RPMI8226 (cell line): ENCODE measurements at regions not wholly inside any gene's neighbourhood (a gene's known extent, or its start where the extent isn't known, plus 50 kb on each side); places are given as distances from the start of the nearest gene placed in this dataset.
"Not testable (repeated sequence)": the region's sequence is repeated elsewhere in the genome, so short reads cannot be mapped to it uniquely, and the experiment has no call there.

ENCODE experiments used
- DNase-seq: peaks from one replicate; pipeline ENCODE4 v3.0.0-alpha.2; 2015

DNA sequence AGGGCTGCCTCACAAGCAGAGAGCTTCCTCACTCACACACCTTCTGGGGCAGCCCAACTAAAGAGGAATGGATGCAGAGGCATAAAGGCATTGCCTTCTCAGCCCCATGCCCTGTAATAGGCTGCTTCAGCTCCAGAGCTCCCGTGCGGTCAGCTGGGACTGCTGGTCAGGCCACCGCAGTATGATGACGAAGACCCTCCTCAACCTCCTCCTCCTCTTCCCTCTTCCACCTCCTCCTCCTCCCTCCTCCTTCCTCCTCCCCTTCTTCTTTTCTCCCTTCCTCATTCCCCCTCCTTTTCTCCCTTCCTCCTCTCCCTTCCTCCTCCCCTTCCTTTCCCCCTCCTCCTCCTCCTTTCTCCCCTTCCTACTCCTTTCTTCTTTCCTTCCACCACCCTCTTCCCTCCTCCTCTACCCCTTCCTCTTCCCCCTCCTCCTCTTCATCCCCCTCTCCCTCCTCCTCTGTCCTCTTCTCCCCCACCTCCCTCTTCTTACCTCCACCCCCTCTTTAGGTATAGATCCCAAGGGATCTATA is 465.3 kb upstream of the CDH4 start:
- DNase-seq = no peak

DNA sequence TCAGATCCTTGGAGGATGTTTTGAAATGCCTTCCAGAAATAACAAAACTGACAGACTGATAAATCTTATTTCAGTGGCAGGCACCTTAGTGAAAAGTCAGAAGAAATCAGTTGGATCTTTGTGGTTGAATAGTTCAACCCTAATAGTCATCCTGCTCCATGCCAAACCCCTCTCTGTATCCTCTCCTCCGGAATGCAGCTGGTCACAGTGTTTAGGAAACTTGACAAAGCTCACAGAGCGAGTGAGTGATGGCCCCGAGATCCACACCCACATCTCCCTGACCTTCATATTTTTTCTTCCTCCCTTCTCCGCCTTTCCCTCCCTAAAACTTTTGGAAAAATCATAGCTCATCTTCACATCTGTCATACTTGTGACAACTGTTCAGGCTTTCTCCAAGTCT is 464.8 kb upstream of the CDH4 start:
- DNase-seq = no peak

- no peak for DNase-seq
These were observed 464.0 kb upstream of the CDH4 start for GRCh38 chr20:60788070-60788469.

DNA sequence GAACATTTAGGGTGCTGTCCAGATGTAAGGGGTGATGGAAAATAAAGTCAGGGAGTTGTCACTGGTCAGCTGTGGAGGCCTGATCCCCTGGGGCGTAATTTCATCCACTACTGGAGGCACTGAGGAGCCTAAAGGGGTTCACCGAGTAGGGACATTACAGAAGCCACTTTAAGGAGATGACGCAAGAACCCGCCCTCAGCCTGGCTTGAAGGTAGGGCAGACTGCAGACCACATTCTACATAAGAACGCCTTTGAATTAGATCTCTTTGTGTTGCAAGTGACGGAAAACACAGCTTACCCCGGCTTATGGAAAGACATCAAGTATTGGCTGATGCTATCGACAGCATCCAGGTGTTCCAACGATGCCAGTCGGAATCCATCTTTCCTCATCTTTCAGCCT is 462.7 kb upstream of the CDH4 start:
- no peak for DNase-seq

DNA sequence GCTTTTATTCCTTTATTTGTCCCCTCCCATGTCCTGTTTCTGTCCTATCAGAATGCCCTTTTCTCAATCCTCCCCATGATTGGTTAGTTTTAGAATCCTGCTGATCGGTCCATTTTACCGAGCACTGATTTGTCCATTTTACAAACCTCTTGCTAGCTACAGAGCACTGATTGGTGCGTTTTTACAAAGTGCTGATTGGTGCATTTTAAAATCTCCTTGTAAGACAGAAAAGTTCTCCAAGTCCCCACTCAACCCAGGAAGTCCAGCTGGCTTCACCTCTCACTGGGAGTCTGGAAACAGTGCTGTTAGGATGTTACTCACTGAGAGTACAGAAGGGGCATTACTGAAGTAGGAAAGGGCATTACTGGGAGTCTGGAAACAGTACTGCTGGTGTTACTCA is 461.7 kb upstream of the CDH4 start:
- DNase-seq = not testable (repeated sequence)

DNA sequence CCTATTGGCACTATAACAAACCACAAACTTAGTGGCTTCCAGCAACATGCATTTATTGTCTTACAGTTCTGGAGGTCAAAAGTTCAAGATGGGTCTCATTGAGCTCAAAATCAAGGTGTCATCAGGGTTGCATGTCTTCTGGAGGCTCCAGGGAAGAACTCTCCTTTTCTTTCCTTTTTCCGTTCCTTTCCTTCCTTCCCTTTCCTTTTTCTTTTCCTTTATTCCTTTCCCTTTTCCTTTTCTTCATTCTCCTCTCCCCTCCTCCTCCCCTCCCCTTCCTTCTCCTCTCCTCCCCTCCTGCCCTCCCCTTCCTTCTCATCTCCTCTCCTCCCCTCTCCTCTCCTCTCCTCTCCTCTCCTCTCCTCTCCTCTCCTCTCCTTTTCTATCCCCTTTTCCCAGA is 460.2 kb upstream of the CDH4 start:
- DNase-seq = no peak

GRCh38 chr20:60792941-60793340 is 459.1 kb upstream of the CDH4 start:
- no peak for DNase-seq

DNA sequence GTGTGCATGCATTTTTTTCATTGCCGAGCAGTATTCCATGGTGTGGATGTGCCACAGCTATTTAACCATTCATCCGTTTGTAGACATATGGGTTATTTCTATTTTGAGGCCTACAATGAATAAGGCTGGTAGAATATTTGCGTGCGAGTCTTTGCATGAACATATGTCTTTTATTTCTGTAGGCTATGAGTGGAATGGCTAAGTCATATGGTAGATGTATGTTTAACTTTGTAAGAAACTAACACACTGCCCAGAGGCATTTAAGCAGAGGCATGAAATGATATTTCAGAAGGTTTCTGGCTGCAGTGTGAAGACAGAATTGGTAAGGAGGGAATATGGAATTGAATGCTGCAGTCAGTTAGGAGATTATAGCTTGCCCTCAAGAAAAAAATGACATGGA is 457.4 kb upstream of the CDH4 start:
- no peak for DNase-seq

DNA sequence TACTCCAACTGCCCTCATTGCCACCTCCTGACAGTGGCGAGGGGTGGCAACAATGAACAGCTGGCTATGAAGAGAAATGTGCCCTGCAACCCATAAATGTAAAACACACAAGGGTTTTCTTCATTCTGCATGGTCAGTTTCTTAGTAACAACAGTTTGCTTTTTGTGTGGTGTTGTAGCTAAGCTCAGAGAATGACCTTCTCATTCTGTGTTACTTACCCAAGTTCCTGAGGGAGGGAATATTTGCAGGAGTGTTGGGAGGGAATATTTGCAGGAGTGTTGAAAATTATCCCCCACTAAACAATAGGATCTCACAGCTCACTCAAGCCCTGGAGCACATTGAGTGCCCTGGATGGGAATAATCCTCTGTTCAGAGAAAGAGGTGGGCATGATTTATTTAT is 456.4 kb upstream of the CDH4 start:
- no peak for DNase-seq

GRCh38 chr20:60800185-60800584 is 451.9 kb upstream of the CDH4 start:
- no peak for DNase-seq

DNA sequence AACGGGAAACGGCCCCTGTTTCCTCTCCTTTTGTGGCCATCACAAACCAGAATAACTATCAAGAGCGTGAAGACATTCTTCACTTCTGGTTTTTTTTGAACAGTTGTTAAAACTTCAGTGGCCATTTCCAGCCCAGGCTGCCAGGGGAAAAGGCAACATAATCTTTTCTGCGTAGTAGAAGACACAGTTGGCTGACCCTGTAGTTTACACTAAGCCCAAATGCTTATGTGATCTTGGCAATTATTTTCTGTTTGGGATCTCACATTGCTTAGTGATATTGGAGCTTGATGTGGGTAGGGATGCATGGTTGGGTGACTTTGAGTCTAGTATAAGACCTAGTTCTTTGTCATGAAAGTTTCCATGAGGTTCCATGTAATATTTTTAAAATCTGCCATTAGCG is 449.4 kb upstream of the CDH4 start:
- no peak for DNase-seq

GRCh38 chr20:60803335-60804055 is 448.6 kb upstream of the CDH4 start:
- no peak for DNase-seq

GRCh38 chr20:60804240-60804917 is 447.7 kb upstream of the CDH4 start:
- no peak for DNase-seq

DNA sequence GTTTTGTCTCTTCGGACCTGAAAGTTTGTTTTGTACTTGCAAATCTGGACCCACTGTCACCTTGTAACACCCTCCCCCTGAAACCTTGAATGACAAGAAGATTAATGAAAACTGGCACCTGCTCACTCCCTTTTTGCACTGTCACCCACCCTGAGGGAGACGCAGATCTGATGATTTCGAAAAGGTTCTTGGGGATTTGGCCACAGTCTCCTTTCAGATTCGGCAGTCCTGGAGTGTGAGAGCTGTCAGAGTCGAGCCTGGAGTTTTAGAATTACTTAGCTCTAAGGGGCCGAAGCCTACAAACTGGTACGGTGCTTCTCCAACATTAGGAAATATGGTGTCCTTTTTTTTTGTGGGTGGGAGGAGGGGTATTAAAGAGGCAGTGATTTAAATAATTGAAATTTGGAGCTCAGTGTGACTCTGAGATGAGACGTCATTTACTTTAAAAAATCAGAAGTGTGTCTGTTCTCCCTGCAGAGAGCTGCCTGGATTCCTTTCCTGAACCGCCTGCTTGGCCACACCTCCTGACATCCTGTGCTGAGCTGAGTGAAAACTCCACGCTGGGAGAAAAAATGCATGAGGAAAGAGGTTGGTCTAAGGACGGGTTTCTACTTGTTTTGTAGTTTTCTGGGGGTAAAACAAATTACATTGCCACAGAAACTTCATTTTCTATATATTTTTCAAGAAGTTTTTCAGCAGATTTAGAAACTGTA is 447.0 kb upstream of the CDH4 start:
- no peak for DNase-seq

- DNase-seq = no peak
These were observed 445.7 kb upstream of the CDH4 start for GRCh38 chr20:60806354-60806753.

- no peak for DNase-seq
These were observed 445.2 kb upstream of the CDH4 start for GRCh38 chr20:60806824-60807223.

DNA sequence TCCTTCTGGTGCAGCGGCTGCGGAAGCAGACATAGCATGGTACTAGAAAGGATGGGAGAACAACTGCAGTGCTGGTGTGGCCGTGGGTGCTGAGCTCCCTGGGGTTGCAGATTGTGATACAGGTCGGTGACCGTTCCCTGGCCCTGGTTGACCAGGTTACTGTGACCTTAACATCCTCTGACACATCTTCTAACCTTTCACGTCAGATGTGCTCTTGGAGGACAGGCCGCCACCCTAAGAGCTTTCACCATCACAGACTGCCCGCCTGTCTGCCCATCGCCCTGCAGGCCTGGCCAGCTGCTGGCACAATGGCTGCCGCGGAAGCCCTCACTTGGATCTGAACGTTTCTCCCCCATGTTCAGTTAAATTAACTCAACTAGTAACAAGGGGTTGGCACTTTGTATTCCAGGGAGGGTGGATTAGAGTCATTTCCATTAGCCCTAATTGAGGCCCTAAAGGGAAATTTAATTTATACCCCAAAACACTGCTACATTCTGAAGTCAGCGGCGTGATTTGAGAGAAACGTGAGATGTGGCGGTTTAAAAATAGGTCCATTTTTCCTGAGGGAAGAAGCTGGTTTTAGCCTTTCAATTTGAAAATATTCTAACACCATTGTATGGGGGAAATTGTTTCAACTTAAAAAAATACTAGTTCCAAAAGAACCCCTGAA is 443.9 kb upstream of the CDH4 start:
- no peak for DNase-seq

DNA sequence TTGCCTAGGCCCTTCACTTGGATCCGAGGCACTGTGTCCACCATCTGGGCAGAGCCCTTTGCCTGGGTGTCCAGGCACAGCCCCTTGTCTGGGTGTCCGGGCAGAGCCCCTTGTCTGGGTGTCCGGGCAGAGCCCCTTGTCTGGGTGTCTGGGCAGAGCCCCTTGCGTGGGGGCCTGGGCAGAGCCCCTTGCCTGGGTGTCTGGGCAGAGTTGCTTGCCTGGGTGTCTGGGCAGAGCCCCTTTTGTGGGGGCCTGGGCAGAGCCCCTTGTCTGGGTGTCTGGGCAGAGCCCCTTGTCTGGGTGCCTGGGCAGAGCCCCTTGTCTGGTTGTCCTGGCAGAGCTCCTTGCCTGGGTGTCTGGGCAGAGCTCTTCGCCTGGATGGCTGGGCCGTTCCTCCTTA is 443.4 kb upstream of the CDH4 start:
- no peak for DNase-seq

DNA sequence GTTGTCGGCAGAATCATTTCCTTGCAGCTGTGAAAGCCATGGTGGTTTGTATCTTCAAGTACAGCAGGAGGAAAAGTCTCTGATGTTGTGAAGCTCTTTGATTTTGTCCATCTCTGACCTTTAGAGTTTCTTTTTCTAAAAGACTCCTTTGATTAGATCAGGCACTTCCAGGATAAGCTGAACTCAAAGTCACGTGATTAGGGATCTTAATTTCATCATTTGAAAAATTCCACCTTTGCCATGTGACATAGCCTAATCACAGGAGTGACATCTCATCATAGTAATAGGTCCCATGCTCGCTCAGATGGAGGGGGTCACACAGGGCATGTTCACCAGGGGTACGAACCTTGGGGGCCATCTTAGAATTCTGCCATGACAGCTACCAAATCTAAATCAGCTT is 441.5 kb upstream of the CDH4 start:
- no peak for DNase-seq

GRCh38 chr20:60812561-60812960 is 439.5 kb upstream of the CDH4 start:
- DNase-seq = no peak

- no peak for DNase-seq
These were observed 439.0 kb upstream of the CDH4 start for GRCh38 chr20:60813066-60813465.

GRCh38 chr20:60815656-60816055 is 436.4 kb upstream of the CDH4 start:
- no peak for DNase-seq

DNA sequence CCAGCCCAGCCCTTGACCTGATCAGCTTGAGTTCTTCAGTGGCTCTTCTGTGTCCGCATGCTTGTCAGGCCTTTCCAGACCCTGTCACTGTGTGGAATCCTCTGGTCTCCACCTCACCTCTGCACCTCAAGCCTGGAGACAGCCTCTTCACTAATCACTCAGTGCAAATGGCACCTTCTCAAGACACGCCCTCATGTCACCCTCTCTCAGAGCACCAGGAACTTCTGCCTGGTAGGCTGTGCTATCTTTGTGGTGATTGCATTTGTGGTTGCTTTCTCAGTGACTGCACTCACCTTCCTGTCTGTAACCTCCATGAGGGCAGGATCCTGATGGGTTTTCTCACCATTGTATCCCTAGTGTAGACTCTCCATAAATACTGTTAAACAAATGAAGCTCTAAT is 435.2 kb upstream of the CDH4 start:
- no peak for DNase-seq
